DMS53 treated with DMSO at 0.1 percent for 48 hours (cell line): ENCODE measurements at regions not wholly inside any gene's neighbourhood (a gene's known extent, or its start where the extent isn't known, plus 50 kb on each side); places are given as distances from the start of the nearest gene placed in this dataset.
"Not testable (repeated sequence)": the region's sequence is repeated elsewhere in the genome, so short reads cannot be mapped to it uniquely, and the experiment has no call there.

Experiments used
- DNase-seq: peaks from one replicate; lab custom pipeline; 2025; ENCODE audit not compliant: unreplicated experiment; lab: John Stamatoyannopoulos, UW

GRCh38 chr4:141290771-141291170 is 70.1 kb downstream of the ZNF330 start:
- DNase-seq: no peak

DNA sequence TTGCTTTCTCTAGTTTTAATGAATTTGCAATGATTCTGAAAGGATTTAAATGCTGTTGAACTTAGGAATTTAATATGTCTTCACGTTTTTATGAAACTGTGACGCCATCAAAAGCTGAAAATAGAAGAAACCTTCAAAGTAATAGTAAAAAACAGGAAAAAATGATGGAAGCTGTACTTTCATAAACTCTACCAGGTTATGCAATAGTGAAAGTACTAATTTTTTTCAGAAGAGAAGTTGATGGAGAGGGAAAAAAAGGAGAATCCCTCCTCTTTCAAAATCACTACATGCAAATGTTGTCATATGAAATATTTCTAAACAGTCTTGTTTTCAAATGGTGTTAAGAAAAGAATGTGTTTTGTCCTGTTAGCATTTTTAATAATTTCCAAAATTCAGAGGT is 73.6 kb downstream of the ZNF330 start:
- no peak for DNase-seq

DNA sequence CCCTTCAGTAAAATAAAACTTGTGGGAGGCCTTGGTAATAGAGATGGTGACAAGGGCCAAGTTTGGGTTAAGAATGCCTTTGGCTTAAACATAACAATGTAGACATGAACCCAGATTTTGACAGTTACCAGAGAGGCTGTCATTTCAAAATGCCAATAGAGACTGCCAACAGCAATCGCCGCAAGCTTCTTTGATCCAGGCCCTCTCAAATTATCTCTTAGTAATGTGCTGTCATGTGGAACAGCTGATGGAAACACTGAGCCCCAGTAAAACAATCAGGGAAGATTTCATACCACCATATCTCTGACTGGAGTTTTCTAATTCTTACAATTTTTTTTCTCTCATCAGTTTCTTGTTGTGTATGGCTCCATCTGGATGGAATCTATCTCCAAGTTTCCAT is 80.5 kb downstream of the ZNF330 start:
- DNase-seq: no peak

DNA sequence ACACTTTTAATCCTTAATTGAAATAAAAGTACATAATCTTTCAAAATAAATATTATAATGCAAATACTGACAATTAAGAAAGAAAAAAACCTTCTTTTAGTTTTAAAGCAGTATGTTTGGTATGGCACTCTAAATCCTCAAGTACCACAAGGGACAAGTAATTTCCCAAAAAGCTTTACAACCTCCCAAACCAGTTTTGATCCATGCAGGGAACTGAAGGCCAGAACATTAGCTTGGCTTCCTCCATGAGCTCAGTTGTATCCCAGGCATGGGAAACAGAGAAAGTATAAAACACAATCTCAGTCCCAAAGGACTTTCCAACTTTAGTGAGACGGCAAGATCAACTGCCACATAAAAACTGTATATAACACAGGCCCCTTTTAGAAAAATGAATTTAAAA is 82.2 kb downstream of the ZNF330 start:
- no peak for DNase-seq

DNA sequence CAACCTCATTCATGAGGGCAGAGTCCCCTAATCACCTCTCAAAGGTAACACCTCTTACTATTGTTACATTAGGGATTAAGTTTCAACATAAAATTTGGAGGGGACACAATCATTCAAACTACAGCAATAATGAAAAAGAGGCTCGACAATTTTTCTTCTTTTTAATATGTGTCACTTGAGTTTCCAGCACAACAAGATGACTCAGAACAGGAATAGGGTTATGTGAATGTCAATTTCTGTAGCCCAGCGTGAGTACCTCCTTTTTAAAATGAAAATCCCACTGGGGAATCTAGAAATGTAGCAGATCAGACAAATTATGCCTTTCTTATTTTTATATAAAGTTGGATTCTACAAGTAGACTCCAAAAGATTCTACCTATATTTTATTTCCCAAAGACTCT is 83.7 kb downstream of the ZNF330 start:
- no peak for DNase-seq

- no peak for DNase-seq
These were observed 85.6 kb downstream of the ZNF330 start for GRCh38 chr4:141306331-141306730.

- DNase-seq: peak; percentile 55
These were observed 86.6 kb downstream of the ZNF330 start for GRCh38 chr4:141307241-141307689.

- no peak for DNase-seq
These were observed 89.2 kb downstream of the ZNF330 start for GRCh38 chr4:141309874-141310273.

GRCh38 chr4:141311246-141312204 is 90.8 kb downstream of the ZNF330 start:
- DNase-seq: no peak

GRCh38 chr4:141314627-141315026 is 93.9 kb downstream of the ZNF330 start:
- DNase-seq: no peak

DNA sequence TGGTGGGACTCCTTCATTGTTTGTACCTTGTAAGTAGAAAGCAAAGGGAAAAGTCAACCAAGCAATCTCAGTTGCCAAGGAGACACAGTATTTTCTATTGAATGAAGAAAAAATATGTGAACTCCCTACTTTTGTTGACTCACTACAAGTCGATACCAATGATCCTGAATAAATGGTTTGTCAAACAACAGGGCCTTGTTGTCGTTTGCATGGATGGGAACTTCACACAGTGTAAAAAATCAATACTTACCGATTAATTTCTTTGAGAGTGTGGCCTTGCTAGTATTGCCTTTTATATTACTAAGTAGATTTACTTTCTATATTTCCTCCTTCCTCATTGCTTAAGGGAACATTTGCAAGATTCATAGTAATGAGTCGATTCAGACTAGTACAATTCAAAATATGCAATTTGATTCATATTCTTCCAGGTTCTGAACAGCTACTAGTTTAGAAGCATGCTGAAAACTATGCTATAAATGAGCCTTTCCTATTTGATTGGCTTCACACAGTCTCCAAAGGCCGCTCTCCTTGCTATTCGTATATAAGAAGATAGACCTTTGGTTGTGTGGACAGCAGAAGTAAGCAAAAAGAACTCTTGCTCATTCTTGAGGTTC is 108.0 kb downstream of the ZNF330 start:
- no peak for DNase-seq

GRCh38 chr4:141329174-141329569 is 108.5 kb downstream of the ZNF330 start:
- DNase-seq: no peak

DNA sequence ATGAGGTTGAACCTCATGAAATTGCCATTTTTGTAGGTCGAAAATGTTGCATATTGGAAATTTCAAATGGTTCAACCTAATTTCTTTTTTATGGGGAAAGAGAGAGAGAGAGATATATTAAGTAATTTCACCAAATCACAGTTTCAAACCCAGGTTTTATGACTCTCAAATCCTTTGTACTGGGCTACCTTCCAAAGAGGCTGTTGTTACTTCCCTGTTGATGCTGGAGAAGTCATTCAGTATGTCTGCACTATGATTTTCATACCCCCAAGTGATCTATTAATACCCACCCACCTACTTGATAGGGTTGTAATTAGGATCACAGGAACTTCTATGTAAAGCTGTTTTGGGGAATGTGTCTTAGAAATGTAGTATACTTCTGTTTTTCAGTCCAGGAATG is 109.9 kb downstream of the ZNF330 start:
- no peak for DNase-seq

DNA sequence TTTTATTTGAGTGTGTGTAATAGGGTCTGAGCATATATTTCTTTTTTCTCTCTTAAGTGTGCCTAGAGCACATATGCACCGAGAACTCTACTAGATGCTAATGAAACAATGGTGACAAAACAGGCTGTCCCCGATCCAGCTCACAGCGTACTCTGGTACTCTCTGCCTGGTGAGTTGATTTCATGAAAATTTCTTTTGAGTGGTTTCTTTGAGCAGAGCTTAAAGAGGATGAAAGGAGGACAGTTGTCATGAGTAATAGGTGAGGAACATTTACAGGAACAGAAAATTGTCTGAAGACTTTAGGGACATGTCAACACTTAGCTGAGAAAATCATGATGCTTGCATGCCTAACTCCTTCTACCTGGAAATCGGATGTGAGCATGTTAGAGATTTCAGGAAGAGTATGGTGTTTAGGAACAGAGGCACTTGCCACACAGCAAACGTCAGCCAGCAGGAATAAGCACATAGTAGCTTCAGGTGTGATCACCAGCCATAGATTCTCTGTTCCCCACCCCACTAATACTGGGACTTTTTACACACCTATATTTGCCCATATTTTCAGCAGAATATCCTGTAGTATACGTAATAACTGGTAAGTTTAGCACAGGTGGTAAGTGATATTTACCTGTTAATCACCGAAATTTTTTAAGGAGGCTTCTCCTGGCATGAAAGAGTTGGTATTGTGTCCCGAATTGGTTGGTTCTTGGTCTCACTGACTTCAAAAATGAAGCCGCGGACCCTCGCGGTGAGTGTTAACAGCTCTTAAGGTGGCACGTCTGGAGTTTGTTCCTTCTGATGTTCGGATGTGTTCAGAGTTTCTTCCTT is 111.1 kb downstream of the ZNF330 start:
- no peak for DNase-seq

DNA sequence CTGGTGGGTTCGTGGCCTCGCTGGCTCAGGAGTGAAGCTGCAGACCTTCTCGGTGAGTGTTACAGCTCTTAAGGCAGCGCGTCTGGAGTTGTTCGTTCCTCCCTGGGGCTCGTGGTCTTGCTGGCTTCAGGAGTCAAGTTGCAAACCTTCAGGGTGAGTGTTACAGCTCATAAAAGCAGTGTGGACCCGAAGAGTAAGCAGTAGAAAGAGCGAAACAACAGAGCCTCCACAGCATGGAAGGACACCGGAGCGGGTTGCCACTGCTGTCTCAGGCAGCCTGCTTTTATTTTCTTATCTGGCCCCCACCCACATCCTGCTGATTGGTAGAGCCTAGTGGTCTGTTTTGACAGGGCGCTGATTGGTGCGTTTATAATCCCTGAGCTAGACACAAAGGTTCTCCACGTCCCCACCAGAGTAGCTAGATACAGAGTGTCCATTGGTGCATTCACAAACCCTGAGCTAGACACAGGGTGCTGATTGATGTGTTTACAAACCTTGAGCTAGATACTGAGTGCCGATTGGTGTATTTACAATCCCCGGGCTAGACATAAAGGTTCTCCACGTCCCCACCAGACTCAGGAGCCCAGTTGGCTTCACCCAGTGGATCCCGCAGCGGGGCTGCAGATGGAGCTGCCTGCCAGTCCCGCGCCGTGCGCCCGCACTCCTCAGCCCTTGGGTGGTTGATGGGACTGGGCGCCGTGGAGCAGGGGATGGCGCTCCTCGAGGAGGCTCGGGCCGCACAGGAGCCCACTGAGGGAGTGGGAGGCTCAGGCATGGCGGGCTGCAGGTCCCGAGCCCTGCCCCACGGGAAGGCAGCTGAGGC is 111.9 kb downstream of the ZNF330 start:
- DNase-seq: not testable (repeated sequence)

DNA sequence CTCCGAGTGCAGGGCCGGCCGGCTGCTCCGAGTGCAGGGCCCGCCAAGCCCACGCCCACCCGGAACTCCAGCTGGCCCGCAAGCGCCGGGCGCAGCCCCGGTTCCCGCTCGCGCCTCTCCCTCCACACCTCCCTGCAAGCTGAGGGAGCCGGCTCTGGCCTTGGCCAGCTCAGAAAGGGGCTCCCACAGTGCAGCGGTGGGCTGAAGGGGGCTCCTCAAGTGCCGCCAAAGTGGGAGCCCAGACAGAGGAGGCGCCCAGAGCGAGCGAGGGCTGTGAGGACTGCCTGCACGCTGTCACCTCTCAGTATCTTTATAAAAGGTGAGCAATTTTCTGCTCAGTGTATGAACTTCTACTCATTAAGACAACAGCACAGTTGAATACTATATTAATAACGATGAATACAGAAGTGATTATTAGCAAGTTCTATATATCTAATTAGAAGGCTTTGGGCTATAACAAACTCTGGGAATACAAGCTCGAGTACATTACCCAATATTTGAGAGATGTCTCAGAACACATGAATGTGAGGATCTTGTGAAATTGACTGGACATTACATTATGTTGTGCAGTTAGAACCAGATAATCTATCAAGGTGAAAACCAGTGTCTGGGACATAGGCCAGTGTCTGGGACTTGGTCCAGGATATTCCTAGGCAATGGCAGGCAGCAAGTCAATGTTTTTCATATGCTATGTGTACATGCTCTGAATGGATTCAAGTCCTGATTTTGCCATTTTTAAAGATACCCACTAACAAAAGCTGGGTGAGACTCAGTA is 112.9 kb downstream of the ZNF330 start:
- DNase-seq: peak; percentile 6

- no peak for DNase-seq
These were observed 114.5 kb downstream of the ZNF330 start for GRCh38 chr4:141335166-141335565.

- DNase-seq: no peak
These were observed 117.5 kb downstream of the ZNF330 start for GRCh38 chr4:141338238-141338637.

- no peak for DNase-seq
These were observed 118.7 kb downstream of the ZNF330 start for GRCh38 chr4:141339391-141339790.

GRCh38 chr4:141339966-141340365 is 119.3 kb downstream of the ZNF330 start:
- DNase-seq: no peak
